ENCODE measurements at regions not wholly inside any gene's neighbourhood (a gene's known extent, or its start where the extent isn't known, plus 50 kb on each side); places are given as distances from the start of the nearest gene placed in this dataset.

DNA sequence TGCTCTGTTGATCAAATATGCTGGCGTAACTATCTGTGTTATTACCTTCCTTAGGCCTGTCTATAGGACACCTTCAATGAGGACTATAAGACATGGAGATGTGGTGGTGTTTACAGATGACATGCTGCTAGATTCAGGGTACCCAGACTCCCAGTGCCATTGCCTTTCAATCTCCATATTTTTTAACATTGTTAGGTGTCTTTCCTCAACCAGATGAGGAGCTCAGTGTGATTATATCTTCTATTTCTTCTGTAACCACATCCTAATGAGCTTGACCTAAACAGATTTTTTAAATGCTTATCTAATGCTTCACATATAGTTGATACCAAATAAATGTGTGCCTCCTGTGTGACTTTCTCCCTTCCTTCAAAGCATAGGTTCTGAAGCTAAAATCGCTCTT lies 730.1 kb upstream of the NR2F2 start:
- no peaks in the 10 kb centered on the region for H4K20me1 ChIP-seq (ENCODE audit: insufficient read depth, low read length)
- no peaks in the 10 kb centered on the region for H3K79me2 ChIP-seq (ENCODE audit: insufficient read depth, low read length)
- no peak overlapping the region for H2AFZ ChIP-seq (ENCODE audit: low read length)
- H3K27ac ChIP-seq (ENCODE audit: extremely low read length, insufficient read depth, low read length), result no peak overlapping the region
- no peak for TF ChIP-seq GATAD2A (CRISPR knock-in tag; IDR thresholded peaks at IDR 0.05)
- no peak for TF ChIP-seq PPARG (CRISPR knock-in tag; conservative IDR thresholded peaks at IDR 0.05)
- TF ChIP-seq, protein P1, sequence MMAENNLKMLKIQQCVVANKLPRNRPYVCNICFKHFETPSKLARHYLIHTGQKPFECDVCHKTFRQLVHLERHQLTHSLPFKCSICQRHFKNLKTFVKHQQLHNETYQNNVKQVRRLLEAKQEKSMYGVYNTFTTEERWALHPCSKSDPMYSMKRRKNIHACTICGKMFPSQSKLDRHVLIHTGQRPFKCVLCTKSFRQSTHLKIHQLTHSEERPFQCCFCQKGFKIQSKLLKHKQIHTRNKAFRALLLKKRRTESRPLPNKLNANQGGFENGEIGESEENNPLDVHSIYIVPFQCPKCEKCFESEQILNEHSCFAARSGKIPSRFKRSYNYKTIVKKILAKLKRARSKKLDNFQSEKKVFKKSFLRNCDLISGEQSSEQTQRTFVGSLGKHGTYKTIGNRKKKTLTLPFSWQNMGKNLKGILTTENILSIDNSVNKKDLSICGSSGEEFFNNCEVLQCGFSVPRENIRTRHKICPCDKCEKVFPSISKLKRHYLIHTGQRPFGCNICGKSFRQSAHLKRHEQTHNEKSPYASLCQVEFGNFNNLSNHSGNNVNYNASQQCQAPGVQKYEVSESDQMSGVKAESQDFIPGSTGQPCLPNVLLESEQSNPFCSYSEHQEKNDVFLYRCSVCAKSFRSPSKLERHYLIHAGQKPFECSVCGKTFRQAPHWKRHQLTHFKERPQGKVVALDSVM (CRISPR knock-in tag; IDR thresholded peaks at IDR 0.05), result no peak
- TF ChIP-seq, protein P2, sequence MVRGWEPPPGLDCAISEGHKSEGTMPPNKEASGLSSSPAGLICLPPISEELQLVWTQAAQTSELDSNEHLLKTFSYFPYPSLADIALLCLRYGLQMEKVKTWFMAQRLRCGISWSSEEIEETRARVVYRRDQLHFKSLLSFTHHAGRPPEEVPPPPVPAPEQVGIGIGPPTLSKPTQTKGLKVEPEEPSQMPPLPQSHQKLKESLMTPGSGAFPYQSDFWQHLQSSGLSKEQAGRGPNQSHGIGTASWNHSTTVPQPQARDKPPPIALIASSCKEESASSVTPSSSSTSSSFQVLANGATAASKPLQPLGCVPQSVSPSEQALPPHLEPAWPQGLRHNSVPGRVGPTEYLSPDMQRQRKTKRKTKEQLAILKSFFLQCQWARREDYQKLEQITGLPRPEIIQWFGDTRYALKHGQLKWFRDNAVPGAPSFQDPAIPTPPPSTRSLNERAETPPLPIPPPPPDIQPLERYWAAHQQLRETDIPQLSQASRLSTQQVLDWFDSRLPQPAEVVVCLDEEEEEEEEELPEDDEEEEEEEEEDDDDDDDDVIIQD (CRISPR knock-in tag; IDR thresholded peaks at IDR 0.05; ENCODE audit: low read depth), result no peak
- TF ChIP-seq ZNF335 (CRISPR knock-in tag; IDR thresholded peaks at IDR 0.05), result no peak
- no peak for TF ChIP-seq ZNF780A (CRISPR knock-in tag; IDR thresholded peaks at IDR 0.05)
- TF ChIP-seq, protein P3, sequence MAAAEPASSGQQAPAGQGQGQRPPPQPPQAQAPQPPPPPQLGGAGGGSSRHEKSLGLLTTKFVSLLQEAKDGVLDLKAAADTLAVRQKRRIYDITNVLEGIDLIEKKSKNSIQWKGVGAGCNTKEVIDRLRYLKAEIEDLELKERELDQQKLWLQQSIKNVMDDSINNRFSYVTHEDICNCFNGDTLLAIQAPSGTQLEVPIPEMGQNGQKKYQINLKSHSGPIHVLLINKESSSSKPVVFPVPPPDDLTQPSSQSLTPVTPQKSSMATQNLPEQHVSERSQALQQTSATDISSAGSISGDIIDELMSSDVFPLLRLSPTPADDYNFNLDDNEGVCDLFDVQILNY (CRISPR knock-in tag; conservative IDR thresholded peaks at IDR 0.05), result no peak
- no peak for TF ChIP-seq GABPA (IDR thresholded peaks at IDR 0.05; ENCODE audit: low read depth, low read length)
- no peak for TF ChIP-seq GABPA (CRISPR knock-in tag; IDR thresholded peaks at IDR 0.05; ENCODE audit: low read depth)
- no peak for TF ChIP-seq GTF3A (CRISPR knock-in tag; conservative IDR thresholded peaks at IDR 0.05)
- no peak for TF ChIP-seq SOX6 (IDR thresholded peaks at IDR 0.05)
- no peak for TF ChIP-seq SOX6 (CRISPR knock-in tag; IDR thresholded peaks at IDR 0.05)
- TF ChIP-seq JARID2 (CRISPR knock-in tag; IDR thresholded peaks at IDR 0.05; ENCODE audit: insufficient replicate concordance), result no peak
- DNase-seq (ENCODE audit: low spot score) (no peak), FAIRE-seq (no peak), ATAC-seq (no peak)
- no peak overlapping the region for H3K9ac ChIP-seq (ENCODE audit: insufficient read depth, low read depth, low read length)
- intact Hi-C loops (cut with micrococcal nuclease; ENCODE audit: unreplicated experiment), result no loop called here
- in situ Hi-C loops (cut with HindIII; ENCODE audit: extremely low pct_ligation_motif_present, low pct_unique_long_range_greater_than_20kb), result no loop called here
- no peak overlapping the region for H3K4me3 ChIP-seq (replicated peaks in 1 of 3; ENCODE audit: insufficient read depth in 1 of 3, low read depth in 2 of 3, low read length in 3 of 3)
- 2% methylated on average over 2 of the region's 2 CpGs for WGBS (ENCODE audit: low lambda C conversion rate)
- H3K4me1 ChIP-seq (ENCODE audit: insufficient read depth, low read length), result no peaks in the 10 kb centered on the region
- no peaks in the 10 kb centered on the region for H3K36me3 ChIP-seq (replicated peaks in 1 of 2; ENCODE audit: control insufficient read depth in 1 of 2, insufficient read depth in 2 of 2, low read length in 2 of 2)
- BruUV-seq (replicated peaks), result no TSS peak
- H3K27me3 ChIP-seq (ENCODE audit: control insufficient read depth in 1 of 2, insufficient read depth in 2 of 2, low read length in 2 of 2), result no peaks in the 10 kb centered on the region
- peaks cover 56% of the 10 kb centered on the region for H3K9me3 ChIP-seq (ENCODE audit: low read length)
- no peak overlapping the region for H3K4me2 ChIP-seq (ENCODE audit: low read depth, low read length)
- ChIA-PET POLR2A (no interaction called here), CTCF (ENCODE audit: low intra/inter-chr PET ratio, low total read pairs) (no interaction called here)
